COLO668 (cell line): ENCODE measurements at regions not wholly inside any gene's neighbourhood (a gene's known extent, or its start where the extent isn't known, plus 50 kb on each side); places are given as distances from the start of the nearest gene placed in this dataset.
"Not testable (repeated sequence)": the region's sequence is repeated elsewhere in the genome, so short reads cannot be mapped to it uniquely, and the experiment has no call there.

Source experiments
- DNase-seq: peaks from one replicate; lab custom pipeline; 2025; ENCODE audit not compliant: unreplicated experiment; lab: John Stamatoyannopoulos, UW

- no peak for DNase-seq
Measured at GRCh38 chr3:118675305-118675704, 359.3 kb downstream of the IGSF11 start.

GRCh38 chr3:118678663-118679062, 356.0 kb downstream of the IGSF11 start:
- not testable (repeated sequence) for DNase-seq

- no peak for DNase-seq
Measured at GRCh38 chr3:118682921-118683320, 351.7 kb downstream of the IGSF11 start.

- DNase-seq, result no peak
Measured at GRCh38 chr3:118683636-118684035, 351.0 kb downstream of the IGSF11 start.

GRCh38 chr3:118688396-118688884, 346.2 kb downstream of the IGSF11 start:
- no peak for DNase-seq

GRCh38 chr3:118692416-118692815, 342.2 kb downstream of the IGSF11 start:
- DNase-seq, result no peak

GRCh38 chr3:118705487-118706219, 329.0 kb downstream of the IGSF11 start:
- DNase-seq, result no peak

GRCh38 chr3:118707991-118708390, 326.7 kb downstream of the IGSF11 start:
- no peak for DNase-seq

- no peak for DNase-seq
Measured at GRCh38 chr3:118710532-118710931, 324.1 kb downstream of the IGSF11 start.

- no peak for DNase-seq
Measured at GRCh38 chr3:118713502-118714207, 321.0 kb downstream of the IGSF11 start.

- DNase-seq, result no peak
Measured at GRCh38 chr3:118714800-118715199, 319.8 kb downstream of the IGSF11 start.

- no peak for DNase-seq
Measured at GRCh38 chr3:118729546-118729945, 305.1 kb downstream of the IGSF11 start.

- DNase-seq, result no peak
Measured at GRCh38 chr3:118734664-118735063, 300.0 kb downstream of the IGSF11 start.

- no peak for DNase-seq
Measured at GRCh38 chr3:118736107-118736506, 298.5 kb downstream of the IGSF11 start.

- no peak for DNase-seq
Measured at GRCh38 chr3:118740722-118741290, 293.8 kb downstream of the IGSF11 start.

GRCh38 chr3:118742760-118743159, 291.9 kb downstream of the IGSF11 start:
- DNase-seq, result no peak

- no peak for DNase-seq
Measured at GRCh38 chr3:118744186-118744585, 290.5 kb downstream of the IGSF11 start.

- DNase-seq, result no peak
Measured at GRCh38 chr3:118754406-118755252, 280.0 kb downstream of the IGSF11 start.

- DNase-seq, result no peak
Measured at GRCh38 chr3:118755253-118755801, 279.3 kb downstream of the IGSF11 start.

- DNase-seq, result no peak
Measured at GRCh38 chr3:118760585-118761290, 273.9 kb downstream of the IGSF11 start.
